SK-N-SH (cell line): ENCODE measurements at regions not wholly inside any gene's neighbourhood (a gene's known extent, or its start where the extent isn't known, plus 50 kb on each side); places are given as distances from the start of the nearest gene placed in this dataset.

Experiments
- CTCF ChIA-PET: fragments of 300-600, 350-600 bp; formaldehyde crosslinking; extraction: SDS; loops from one replicate; lab custom pipeline; 2021; lab: Yijun Ruan, JAX
- POLR2A ChIA-PET: fragments of 350-600 bp; sonication (Branson Sonifier 250); formaldehyde crosslinking; extraction: SDS; loops from one replicate; lab custom pipeline; 2020; ENCODE audit warnings: antibody characterized with exemption, inconsistent platforms; lab: Yijun Ruan, JAX
- DNase-seq: peaks from one replicate; pipeline ENCODE4 v3.0.0; 2012
- H2AFZ ChIP-seq: fragments of 200-600 bp; sonication (generic); 2 replicates; pipeline ENCODE4 v1.8.1; 2016; ENCODE audit warnings: antibody characterized with exemption, mild to moderate bottlenecking, low read depth
- H3F3A ChIP-seq: fragments of 200-600 bp; sonication (generic); replicated peaks from 2 replicates; pipeline ENCODE3; 2016; ENCODE audit warnings: antibody characterized with exemption, mild to moderate bottlenecking; ENCODE audit not compliant: insufficient read depth
- H3K27ac ChIP-seq, 2 experiments: fragments of 200-500 bp in 1 of 2; fragments of 200-600 bp in 1 of 2; sonication (Bioruptor generic) in 1 of 2; sonication (generic), shearing (Covaris generic) in 1 of 2; 2 replicates each; pipeline versions ENCODE4 v1.5.1 to v1.6.1; 2014 to 2016; ENCODE audit warnings: low read depth in 2 of 2, inconsistent platforms in 1 of 2, low read length in 1 of 2, mild to moderate bottlenecking in 1 of 2, mixed read lengths in 1 of 2
- H3K27me3 ChIP-seq: fragments of 200-600 bp; sonication (generic), shearing (Covaris generic); 2 replicates; pipeline ENCODE4 v1.6.1; 2016; ENCODE audit warnings: mixed run types; ENCODE audit not compliant: insufficient read depth
- H3K36me3 ChIP-seq, 2 experiments: fragments of 200-500 bp in 1 of 2; fragments of 200-600 bp in 1 of 2; sonication (Bioruptor generic) in 1 of 2; sonication (generic) in 1 of 2; replicated peaks in 1 of 2; 2 replicates each; pipeline versions ENCODE3 to v1.5.1; 2014 to 2016; ENCODE audit warnings: low read length in 1 of 2, mild to moderate bottlenecking in 1 of 2; ENCODE audit not compliant: insufficient read depth in 2 of 2, control insufficient read depth in 1 of 2
- H3K4me1 ChIP-seq, 2 experiments: fragments of 200-500 bp in 1 of 2; fragments of 200-600 bp in 1 of 2; sonication (Bioruptor generic) in 1 of 2; sonication (generic), shearing (Covaris generic) in 1 of 2; 2 replicates each; pipeline versions ENCODE4 v1.5.1 to v1.6.1; 2014 to 2016; ENCODE audit warnings: low read depth in 1 of 2, low read length in 1 of 2, mixed run types in 1 of 2; ENCODE audit not compliant: insufficient read depth in 2 of 2, control insufficient read depth in 1 of 2
- H3K4me2 ChIP-seq: fragments of 200-600 bp; sonication (generic), shearing (Covaris generic); 2 replicates; pipeline ENCODE4 v1.6.1; 2017; ENCODE audit warnings: mixed run types
- H3K4me3 ChIP-seq, 2 experiments: fragments of 200-500 bp in 1 of 2; fragments of 200-600 bp in 1 of 2; sonication (Bioruptor generic) in 1 of 2; sonication (generic), shearing (Covaris generic) in 1 of 2; 2 replicates each; pipeline versions ENCODE4 v1.5.1 to v1.8.1; 2014 to 2016; ENCODE audit warnings: low read depth in 2 of 2, inconsistent platforms in 1 of 2, low read length in 1 of 2, mild to moderate bottlenecking in 1 of 2, mixed read lengths in 1 of 2, moderate library complexity in 1 of 2
- H3K79me2 ChIP-seq: fragments of 200-600 bp; sonication (generic); 2 replicates; pipeline ENCODE4 v1.8.1; 2017; ENCODE audit warnings: mild to moderate bottlenecking; ENCODE audit not compliant: insufficient read depth
- H3K9ac ChIP-seq: fragments of 200-600 bp; sonication (generic); 2 replicates; pipeline ENCODE4 v1.6.1; 2017; ENCODE audit warnings: mixed run types
- H3K9me2 ChIP-seq: fragments of 200-600 bp; sonication (generic); 2 replicates; pipeline ENCODE4 v1.6.1; 2017; ENCODE audit warnings: mixed run types
- H3K9me3 ChIP-seq: fragments of 200-600 bp; sonication (generic); 2 replicates; pipeline ENCODE4 v1.6.1; 2017; ENCODE audit warnings: mixed run types, mild to moderate bottlenecking, moderate library complexity
- H4K20me1 ChIP-seq: fragments of 200-600 bp; sonication (generic); 2 replicates; pipeline ENCODE4 v1.6.1; 2017; ENCODE audit warnings: mild to moderate bottlenecking, mixed run types; ENCODE audit not compliant: insufficient read depth
- CHD2 ChIP-seq: fragments of 150-350 bp; IDR thresholded peaks from 2 replicates; pipeline ENCODE4 v1.6.1; 2018; ENCODE audit warnings: low read length; ENCODE audit not compliant: partially characterized antibody
- ELF1 ChIP-seq: IDR thresholded peaks from 2 replicates; pipeline ENCODE4 v1.4.0; 2012
- EP300 ChIP-seq, 2 experiments: IDR thresholded peaks; 2 replicates each; pipeline versions ENCODE4 v1.4.0 to v1.6.1; 2012; ENCODE audit warnings: borderline replicate concordance in 1 of 2, low read depth in 1 of 2, low read length in 1 of 2
- EZH2phosphoT487 ChIP-seq: fragments of 200-600 bp; sonication (generic); IDR thresholded peaks from 2 replicates; pipeline ENCODE4 v1.6.1; 2017; ENCODE audit warnings: low read depth, mixed run types, mild to moderate bottlenecking, antibody characterized with exemption, moderate library complexity, borderline replicate concordance
- FOSL2 ChIP-seq: IDR thresholded peaks from 2 replicates; pipeline ENCODE4 v1.4.0; 2012; ENCODE audit warnings: low read depth, mild to moderate bottlenecking, moderate library complexity, borderline replicate concordance
- FOXJ3 ChIP-seq: sonication (generic); formaldehyde crosslinking; IDR thresholded peaks from 2 replicates; pipeline ENCODE4 v1.5.1; 2020; ENCODE audit warnings: mild to moderate bottlenecking, missing genetic modification reagents
- GABPA ChIP-seq: IDR thresholded peaks from 2 replicates; pipeline ENCODE4 v1.4.0; 2012; ENCODE audit warnings: low read depth, mild to moderate bottlenecking
- GATA2 ChIP-seq: sonication (generic); formaldehyde crosslinking; IDR thresholded peaks from 2 replicates; pipeline ENCODE4 v1.5.0; 2020; ENCODE audit warnings: mild to moderate bottlenecking, missing genetic modification reagents
- MEF2A ChIP-seq: IDR thresholded peaks from 2 replicates; pipeline ENCODE4 v1.4.0; 2012; ENCODE audit warnings: low read depth, borderline replicate concordance
- MXI1 ChIP-seq: IDR thresholded peaks from 2 replicates; pipeline ENCODE4 v1.6.1; 2012; ENCODE audit warnings: mild to moderate bottlenecking, low read depth, low read length, improper control_type of control experiment
- POLR2AphosphoS5 ChIP-seq: IDR thresholded peaks from 2 replicates; pipeline ENCODE4 v1.6.1; 2012; ENCODE audit warnings: low read depth, low read length
- RAD21 ChIP-seq: IDR thresholded peaks from 2 replicates; pipeline ENCODE4 v1.6.1; 2012; ENCODE audit warnings: mild to moderate bottlenecking, low read length
- RCOR1 ChIP-seq: fragments of 150-350 bp; IDR thresholded peaks from 2 replicates; pipeline ENCODE4 v1.6.1; 2017; ENCODE audit warnings: antibody characterized with exemption, low read length
- RFX5 ChIP-seq: IDR thresholded peaks from 2 replicates; pipeline ENCODE4 v1.6.1; 2012; ENCODE audit warnings: mild to moderate bottlenecking, improper control_type of control experiment, low read length
- RXRA ChIP-seq: IDR thresholded peaks from 2 replicates; pipeline ENCODE4 v1.4.0; 2012; ENCODE audit warnings: low read depth, mild to moderate bottlenecking, borderline replicate concordance
- SMC3 ChIP-seq: IDR thresholded peaks from 2 replicates; pipeline ENCODE4 v1.6.1; 2012; ENCODE audit warnings: low read depth, low read length, improper control_type of control experiment
- TCF12 ChIP-seq: IDR thresholded peaks from 2 replicates; pipeline ENCODE4 v1.4.0; 2012
- TEAD4 ChIP-seq: IDR thresholded peaks from 2 replicates; pipeline ENCODE4 v1.4.0; 2012; ENCODE audit warnings: mild to moderate bottlenecking, borderline replicate concordance; ENCODE audit not compliant: insufficient read depth
- WGBS: methylation state at CpG from one replicate; pipeline ENCODE4 v1.1.6; 2017; ENCODE audit warnings: low lambda C conversion rate; 5-methylcytosine and 5-hydroxymethylcytosine counted together
- TF ChIP-seq, protein P1 (sequence below): IDR thresholded peaks from 2 replicates; pipeline ENCODE4; 2012
- TF ChIP-seq, protein P2 (sequence below): IDR thresholded peaks from 2 replicates; pipeline ENCODE4 v1.4.0; 2012; ENCODE audit warnings: low read depth
- TF ChIP-seq, protein P3 (sequence below): IDR thresholded peaks from 2 replicates; pipeline ENCODE4 v1.4.0; 2012; ENCODE audit warnings: low read depth, borderline replicate concordance
- TF ChIP-seq, protein P4 (sequence below): fragments of 150-350 bp; IDR thresholded peaks from 2 replicates; pipeline ENCODE4 v1.6.1; 2016; ENCODE audit warnings: mild to moderate bottlenecking, low read depth, low read length

DNA sequence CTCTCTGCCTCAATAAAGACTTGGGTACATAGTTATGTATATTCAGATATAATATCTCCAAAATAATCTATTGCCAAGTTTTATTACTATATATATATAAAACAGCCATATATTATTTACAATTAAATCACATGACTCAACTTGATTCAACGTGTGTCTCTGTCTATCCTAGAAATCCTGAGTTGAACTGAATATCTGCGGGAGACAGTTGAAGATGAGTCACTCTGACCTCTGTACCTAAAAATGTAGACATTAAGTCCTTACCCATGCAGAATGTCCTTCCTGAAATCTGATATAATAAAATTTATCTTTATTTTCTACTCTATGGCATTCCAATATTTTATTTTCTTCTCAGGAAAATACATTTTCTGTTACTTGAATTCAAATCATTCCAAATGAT, 218.2 kb upstream of the PRDM9 start:
- Histone ChIP-seq H3K9me3 (no peaks in the 10 kb centered on the region), H3K4me1 (no peaks in the 10 kb centered on the region), H3K4me3 (no peak overlapping the region), H3K9me2 (no peaks in the 10 kb centered on the region), H3F3A (no peaks in the 10 kb centered on the region), H3K4me2 (no peak overlapping the region), H4K20me1 (no peaks in the 10 kb centered on the region), H3K79me2 (no peaks in the 10 kb centered on the region), H3K9ac (no peak overlapping the region), H3K27ac (no peak overlapping the region), H3K36me3 (no peaks in the 10 kb centered on the region), H3K27me3 (no peaks in the 10 kb centered on the region), H2AFZ (no peak overlapping the region)
- TF ChIP-seq MEF2A, result no peak
- TF ChIP-seq FOSL2, result no peak
- no peak for TF ChIP-seq POLR2AphosphoS5
- TF ChIP-seq EP300 (IDR thresholded peaks at IDR 0.05; ENCODE audit: borderline replicate concordance in 1 of 2, low read depth in 1 of 2, low read length in 1 of 2), result no peak
- TF ChIP-seq, protein P1, sequence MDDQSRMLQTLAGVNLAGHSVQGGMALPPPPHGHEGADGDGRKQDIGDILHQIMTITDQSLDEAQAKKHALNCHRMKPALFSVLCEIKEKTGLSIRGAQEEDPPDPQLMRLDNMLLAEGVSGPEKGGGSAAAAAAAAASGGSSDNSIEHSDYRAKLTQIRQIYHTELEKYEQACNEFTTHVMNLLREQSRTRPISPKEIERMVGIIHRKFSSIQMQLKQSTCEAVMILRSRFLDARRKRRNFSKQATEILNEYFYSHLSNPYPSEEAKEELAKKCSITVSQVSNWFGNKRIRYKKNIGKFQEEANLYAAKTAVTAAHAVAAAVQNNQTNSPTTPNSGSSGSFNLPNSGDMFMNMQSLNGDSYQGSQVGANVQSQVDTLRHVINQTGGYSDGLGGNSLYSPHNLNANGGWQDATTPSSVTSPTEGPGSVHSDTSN, result no peak
- no peak for TF ChIP-seq RXRA
- TF ChIP-seq MXI1, result no peak
- TF ChIP-seq, protein P2, sequence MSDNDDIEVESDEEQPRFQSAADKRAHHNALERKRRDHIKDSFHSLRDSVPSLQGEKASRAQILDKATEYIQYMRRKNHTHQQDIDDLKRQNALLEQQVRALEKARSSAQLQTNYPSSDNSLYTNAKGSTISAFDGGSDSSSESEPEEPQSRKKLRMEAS, result no peak
- no peak for TF ChIP-seq TCF12
- no peak for TF ChIP-seq CHD2
- no peak for TF ChIP-seq GATA2 (CRISPR knock-in tag)
- TF ChIP-seq, protein P3, sequence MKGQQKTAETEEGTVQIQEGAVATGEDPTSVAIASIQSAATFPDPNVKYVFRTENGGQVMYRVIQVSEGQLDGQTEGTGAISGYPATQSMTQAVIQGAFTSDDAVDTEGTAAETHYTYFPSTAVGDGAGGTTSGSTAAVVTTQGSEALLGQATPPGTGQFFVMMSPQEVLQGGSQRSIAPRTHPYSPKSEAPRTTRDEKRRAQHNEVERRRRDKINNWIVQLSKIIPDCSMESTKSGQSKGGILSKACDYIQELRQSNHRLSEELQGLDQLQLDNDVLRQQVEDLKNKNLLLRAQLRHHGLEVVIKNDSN, result no peak
- no peak for TF ChIP-seq FOXJ3 (CRISPR knock-in tag)
- no peak for TF ChIP-seq RAD21
- TF ChIP-seq ELF1, result no peak
- ChIA-PET POLR2A (no interaction called here), CTCF (no interaction called here)
- DNase-seq, result no peak
- WGBS, result 24% methylated on average over 2 of the region's 2 CpGs

DNA sequence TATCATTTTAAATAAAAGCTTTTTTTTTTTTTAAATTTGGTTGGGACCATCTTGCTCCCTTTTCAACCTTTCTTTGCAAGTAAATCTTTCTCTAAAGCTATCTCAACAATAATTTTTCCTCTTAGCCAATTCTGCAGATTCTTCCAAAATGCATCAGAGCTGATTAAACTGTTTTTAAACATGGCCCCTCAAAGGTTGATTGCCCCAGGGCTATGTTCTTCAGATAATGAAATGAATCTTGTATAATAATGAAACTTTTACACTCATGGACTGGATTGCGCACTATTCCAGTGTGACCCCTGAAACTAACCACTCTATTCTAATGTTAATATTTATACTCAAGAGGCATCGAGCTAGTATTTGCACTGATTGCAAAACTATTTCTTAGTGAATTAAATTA, 222.8 kb upstream of the PRDM9 start:
- Histone ChIP-seq H3K9me3 (no peaks in the 10 kb centered on the region), H3K4me1 (no peaks in the 10 kb centered on the region), H2AFZ (no peak overlapping the region), H4K20me1 (no peaks in the 10 kb centered on the region), H3K4me3 (no peak overlapping the region), H3K79me2 (no peaks in the 10 kb centered on the region), H3K27ac (no peak overlapping the region), H3K36me3 (no peaks in the 10 kb centered on the region), H3K27me3 (no peaks in the 10 kb centered on the region), H3F3A (no peaks in the 10 kb centered on the region), H3K9ac (no peak overlapping the region), H3K9me2 (no peaks in the 10 kb centered on the region), H3K4me2 (no peak overlapping the region)
- TF ChIP-seq, protein P3, result no peak
- TF ChIP-seq RFX5 (no peak), RCOR1 (no peak), EP300 (IDR thresholded peaks at IDR 0.05; ENCODE audit: borderline replicate concordance in 1 of 2, low read depth in 1 of 2, low read length in 1 of 2) (no peak), SMC3 (no peak), RXRA (no peak), RAD21 (no peak), EZH2phosphoT487 (no peak), POLR2AphosphoS5 (no peak), GABPA (no peak), FOSL2 (no peak), TCF12 (no peak), GATA2 (CRISPR knock-in tag) (no peak), TEAD4 (no peak), MXI1 (no peak)
- TF ChIP-seq, protein P2, result no peak
- TF ChIP-seq, protein P4, sequence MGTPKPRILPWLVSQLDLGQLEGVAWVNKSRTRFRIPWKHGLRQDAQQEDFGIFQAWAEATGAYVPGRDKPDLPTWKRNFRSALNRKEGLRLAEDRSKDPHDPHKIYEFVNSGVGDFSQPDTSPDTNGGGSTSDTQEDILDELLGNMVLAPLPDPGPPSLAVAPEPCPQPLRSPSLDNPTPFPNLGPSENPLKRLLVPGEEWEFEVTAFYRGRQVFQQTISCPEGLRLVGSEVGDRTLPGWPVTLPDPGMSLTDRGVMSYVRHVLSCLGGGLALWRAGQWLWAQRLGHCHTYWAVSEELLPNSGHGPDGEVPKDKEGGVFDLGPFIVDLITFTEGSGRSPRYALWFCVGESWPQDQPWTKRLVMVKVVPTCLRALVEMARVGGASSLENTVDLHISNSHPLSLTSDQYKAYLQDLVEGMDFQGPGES, result no peak
- DNase-seq, result no peak
- CTCF ChIA-PET, result interaction anchor here (0.6 kb wide), 1 partner anchor 257 kb away, joined by 3 read pairs; no protein-coding TSS in a partner anchor
- 32% methylated on average over 2 of the region's 2 CpGs for WGBS
- POLR2A ChIA-PET, result no interaction called here
